ENCODE measurements at regions not wholly inside any gene's neighbourhood (a gene's known extent, or its start where the extent isn't known, plus 50 kb on each side); places are given as distances from the start of the nearest gene placed in this dataset.

DNA sequence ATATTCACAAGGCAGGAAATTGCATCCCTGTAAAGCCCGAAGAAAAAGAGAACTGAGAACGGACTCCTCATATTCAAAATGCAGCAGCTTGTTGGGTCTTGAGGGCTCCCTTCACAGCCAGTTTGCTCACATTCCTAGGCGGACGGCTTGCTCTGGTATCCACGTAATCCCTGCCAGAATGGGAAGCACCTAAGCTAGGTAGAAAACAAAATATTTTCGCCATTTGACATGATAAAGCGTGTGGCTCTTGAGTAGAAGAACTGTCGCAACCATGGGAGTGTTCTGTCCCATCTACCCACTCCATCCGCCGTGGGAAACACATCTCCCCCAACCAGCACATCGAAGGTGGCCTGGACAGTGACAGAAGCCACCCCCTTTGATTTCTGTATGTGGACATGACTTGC is 183.1 kb downstream of the GAS1 start:
- ATAC-seq (ENCODE audit: insufficient number of reproducible peaks, low FRiP score, low read depth) (no peak), DNase-seq (ENCODE audit: low spot score) (no peak)
- Histone ChIP-seq H3K4me3 (no peak overlapping the region), H3K27ac (no peak overlapping the region), H3K36me3 (no peaks in the 10 kb centered on the region), H3K9me3 (no peaks in the 10 kb centered on the region), H3K27me3 (replicated peaks; ENCODE audit: insufficient read depth) (no peaks in the 10 kb centered on the region), H3K4me1 (ENCODE audit: control insufficient read depth in 1 of 2, low read depth in 2 of 2) (no peaks in the 10 kb centered on the region)
- TF ChIP-seq, protein P1, sequence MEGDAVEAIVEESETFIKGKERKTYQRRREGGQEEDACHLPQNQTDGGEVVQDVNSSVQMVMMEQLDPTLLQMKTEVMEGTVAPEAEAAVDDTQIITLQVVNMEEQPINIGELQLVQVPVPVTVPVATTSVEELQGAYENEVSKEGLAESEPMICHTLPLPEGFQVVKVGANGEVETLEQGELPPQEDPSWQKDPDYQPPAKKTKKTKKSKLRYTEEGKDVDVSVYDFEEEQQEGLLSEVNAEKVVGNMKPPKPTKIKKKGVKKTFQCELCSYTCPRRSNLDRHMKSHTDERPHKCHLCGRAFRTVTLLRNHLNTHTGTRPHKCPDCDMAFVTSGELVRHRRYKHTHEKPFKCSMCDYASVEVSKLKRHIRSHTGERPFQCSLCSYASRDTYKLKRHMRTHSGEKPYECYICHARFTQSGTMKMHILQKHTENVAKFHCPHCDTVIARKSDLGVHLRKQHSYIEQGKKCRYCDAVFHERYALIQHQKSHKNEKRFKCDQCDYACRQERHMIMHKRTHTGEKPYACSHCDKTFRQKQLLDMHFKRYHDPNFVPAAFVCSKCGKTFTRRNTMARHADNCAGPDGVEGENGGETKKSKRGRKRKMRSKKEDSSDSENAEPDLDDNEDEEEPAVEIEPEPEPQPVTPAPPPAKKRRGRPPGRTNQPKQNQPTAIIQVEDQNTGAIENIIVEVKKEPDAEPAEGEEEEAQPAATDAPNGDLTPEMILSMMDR (IDR thresholded peaks at IDR 0.05) = no peak

DNA sequence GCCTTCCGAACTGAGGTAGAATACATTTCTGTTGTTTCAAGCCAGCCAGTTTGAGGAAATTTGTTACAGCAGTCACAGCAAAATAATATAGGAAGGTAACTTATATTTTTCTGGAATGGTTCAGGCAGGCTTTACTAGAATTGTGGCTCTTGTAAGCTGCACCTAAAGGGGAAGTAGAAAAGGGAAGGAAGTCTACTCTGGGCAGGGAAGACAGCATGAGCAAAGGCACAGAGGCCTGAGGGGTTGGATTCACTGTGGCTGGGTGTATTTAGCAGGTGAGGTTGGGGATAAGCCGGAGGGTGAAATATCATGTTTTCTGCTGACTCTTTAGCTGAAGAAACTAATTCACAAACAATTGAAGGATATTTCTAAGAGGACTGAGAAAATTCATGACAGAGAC is 183.5 kb downstream of the GAS1 start:
- H3K36me3 ChIP-seq = no peaks in the 10 kb centered on the region
- H3K27ac ChIP-seq = no peak overlapping the region
- TF ChIP-seq, protein P1 (IDR thresholded peaks at IDR 0.05) = no peak
- no peaks in the 10 kb centered on the region for H3K27me3 ChIP-seq (replicated peaks; ENCODE audit: insufficient read depth)
- no peaks in the 10 kb centered on the region for H3K4me1 ChIP-seq (ENCODE audit: control insufficient read depth in 1 of 2, low read depth in 2 of 2)
- no peak for DNase-seq (ENCODE audit: low spot score)
- no peak for ATAC-seq (ENCODE audit: insufficient number of reproducible peaks, low FRiP score, low read depth)
- H3K4me3 ChIP-seq = no peak overlapping the region
- H3K9me3 ChIP-seq = no peaks in the 10 kb centered on the region

DNA sequence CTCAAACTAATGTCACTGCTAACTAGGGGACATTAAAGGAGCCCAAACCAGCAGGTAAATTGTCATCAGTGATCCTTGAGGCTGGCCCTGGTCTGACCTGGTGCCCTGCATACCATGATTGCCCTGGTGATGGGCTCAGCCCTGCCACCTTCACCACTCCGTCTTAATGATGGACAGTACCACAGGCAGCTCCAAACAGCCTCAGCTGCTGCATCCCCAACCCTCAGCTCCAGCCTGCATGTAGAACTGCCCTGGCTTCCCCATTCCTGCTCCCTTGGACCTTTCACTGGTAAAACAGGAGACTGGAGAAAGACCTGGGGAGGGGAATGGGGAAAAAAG is 190.0 kb downstream of the GAS1 start:
- no peaks in the 10 kb centered on the region for H3K27me3 ChIP-seq (replicated peaks; ENCODE audit: insufficient read depth)
- no peaks in the 10 kb centered on the region for H3K36me3 ChIP-seq
- H3K9me3 ChIP-seq = no peaks in the 10 kb centered on the region
- H3K27ac ChIP-seq = no peak overlapping the region
- DNase-seq (ENCODE audit: low spot score) (no peak), ATAC-seq (ENCODE audit: insufficient number of reproducible peaks, low FRiP score, low read depth) (no peak)
- TF ChIP-seq, protein P1 (IDR thresholded peaks at IDR 0.05) = no peak
- no peak overlapping the region for H3K4me3 ChIP-seq
- no peaks in the 10 kb centered on the region for H3K4me1 ChIP-seq (ENCODE audit: control insufficient read depth in 1 of 2, low read depth in 2 of 2)

DNA sequence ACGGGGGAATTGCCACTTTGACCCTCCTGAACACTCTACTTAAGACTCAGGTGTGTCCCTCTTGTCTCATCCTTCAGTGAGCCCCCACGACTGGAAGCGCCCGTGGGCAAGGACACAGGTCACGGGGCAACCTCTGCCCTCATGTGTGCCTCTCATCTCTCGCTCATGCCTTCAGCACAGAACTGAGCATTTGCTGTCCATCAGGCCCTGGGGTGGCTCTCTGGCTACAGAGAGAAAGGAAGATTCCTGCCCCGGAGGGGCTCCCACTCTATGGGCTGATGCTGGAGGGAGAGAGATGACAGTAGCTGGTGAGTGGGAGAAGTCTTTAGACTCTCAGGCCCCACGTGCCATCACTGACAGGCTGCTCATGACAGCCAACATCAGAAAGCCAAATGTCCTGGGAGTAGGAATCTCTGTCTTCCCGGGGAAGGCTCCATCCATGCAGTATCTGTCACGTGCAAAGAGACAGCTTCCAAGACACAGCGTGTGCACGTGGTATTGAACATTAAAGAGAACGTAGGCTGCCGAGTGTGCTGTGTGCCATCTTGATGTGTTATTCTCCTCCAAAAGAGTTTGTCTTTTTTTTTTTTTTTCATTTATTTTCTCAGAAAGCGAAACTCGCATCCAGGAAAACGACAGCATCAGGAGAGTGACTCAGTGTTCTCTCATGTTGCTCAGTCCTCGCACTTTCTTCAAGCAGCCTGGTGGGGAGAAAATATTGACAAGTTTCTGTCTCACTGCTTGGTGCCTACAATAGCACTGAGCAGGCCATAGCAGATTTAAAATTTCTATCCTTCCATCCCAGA is 190.5 kb downstream of the GAS1 start:
- no peak for ATAC-seq (ENCODE audit: insufficient number of reproducible peaks, low FRiP score, low read depth)
- DNase-seq (ENCODE audit: low spot score) = no peak

DNA sequence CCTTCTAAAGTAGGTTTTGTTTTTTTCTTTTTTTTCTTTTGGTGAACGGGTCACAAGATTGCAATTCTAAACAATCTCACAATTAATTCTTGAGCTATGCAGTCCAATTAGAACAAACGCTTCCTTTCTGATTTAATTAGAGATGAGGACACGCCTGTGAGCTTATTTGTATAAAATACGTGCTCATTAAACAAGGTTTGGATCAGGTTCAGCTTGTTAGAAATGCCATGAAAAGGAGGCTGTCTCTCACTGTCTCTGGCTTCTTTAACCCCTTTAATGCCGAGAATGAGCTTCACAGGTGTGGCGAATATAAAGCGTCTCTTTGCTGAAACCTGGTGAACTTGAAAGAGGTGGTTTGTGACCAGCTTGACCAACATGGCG is 191.8 kb downstream of the GAS1 start:
- no peak for DNase-seq (ENCODE audit: low spot score)

More for the DNA sequence above, 190.5 kb downstream of the GAS1 start:
- TF ChIP-seq, protein P1 (IDR thresholded peaks at IDR 0.05) = no peak
- H3K27me3 ChIP-seq (replicated peaks; ENCODE audit: insufficient read depth) = no peaks in the 10 kb centered on the region
- H3K27ac ChIP-seq = no peak overlapping the region
- no peaks in the 10 kb centered on the region for H3K4me1 ChIP-seq (ENCODE audit: control insufficient read depth in 1 of 2, low read depth in 2 of 2)
- H3K36me3 ChIP-seq = no peaks in the 10 kb centered on the region
- H3K9me3 ChIP-seq = no peaks in the 10 kb centered on the region
- no peak overlapping the region for H3K4me3 ChIP-seq

More for the DNA sequence above, 191.8 kb downstream of the GAS1 start:
- no peaks in the 10 kb centered on the region for H3K9me3 ChIP-seq
- H3K4me3 ChIP-seq = no peak overlapping the region
- H3K36me3 ChIP-seq = no peaks in the 10 kb centered on the region
- TF ChIP-seq, protein P1 (IDR thresholded peaks at IDR 0.05) = no peak
- no peaks in the 10 kb centered on the region for H3K27me3 ChIP-seq (replicated peaks; ENCODE audit: insufficient read depth)
- ATAC-seq (ENCODE audit: insufficient number of reproducible peaks, low FRiP score, low read depth) = no peak
- no peaks in the 10 kb centered on the region for H3K4me1 ChIP-seq (ENCODE audit: control insufficient read depth in 1 of 2, low read depth in 2 of 2)
- H3K27ac ChIP-seq = no peak overlapping the region

Measured in thoracic aorta (tissue), 2 donors.